Bronchial epithelial cell (primary cell): ENCODE measurements at regions not wholly inside any gene's neighbourhood (a gene's known extent, or its start where the extent isn't known, plus 50 kb on each side); places are given as distances from the start of the nearest gene placed in this dataset.

ENCODE experiments used
- DNase-seq: peaks from one replicate; pipeline ENCODE4 v3.0.0-alpha.2; 2010; ENCODE audit warnings: low read depth
- FAIRE-seq: peaks from 2 replicates; lab custom pipeline; 2011; peaks lifted over from hg19 to GRCh38; lab: Jason Lieb, UNC
- H3K27me3 ChIP-seq: 2 replicates; pipeline ENCODE4 v1.5.1; 2011; ENCODE audit warnings: low read length; ENCODE audit not compliant: control insufficient read depth, insufficient read depth
- H3K36me3 ChIP-seq: 2 replicates; pipeline ENCODE4 v1.5.1; 2011; ENCODE audit warnings: low read length; ENCODE audit not compliant: control insufficient read depth, insufficient read depth
- H3K4me3 ChIP-seq: 2 replicates; pipeline ENCODE4 v1.5.1; 2011; ENCODE audit warnings: mild to moderate bottlenecking, low read depth, low read length, control low read depth
- CTCF ChIP-seq: IDR thresholded peaks from 2 replicates; pipeline ENCODE4 v1.5.1; 2011; ENCODE audit warnings: mild to moderate bottlenecking, moderate library complexity, low read length, control low read depth, inconsistent platforms; ENCODE audit not compliant: insufficient read depth, severe bottlenecking

- no peaks in the 10 kb centered on the region for H3K27me3 ChIP-seq
- no peaks in the 10 kb centered on the region for H3K36me3 ChIP-seq
- FAIRE-seq = no peak
- H3K4me3 ChIP-seq = no peak overlapping the region
- DNase-seq = no peak
- no peak for TF ChIP-seq CTCF
Measured at GRCh38 chr11:24084956-24085355, 411.9 kb upstream of the LUZP2 start.

GRCh38 chr11:24086921-24087320 is 409.9 kb upstream of the LUZP2 start:
- no peaks in the 10 kb centered on the region for H3K27me3 ChIP-seq
- FAIRE-seq (no peak), DNase-seq (no peak)
- H3K36me3 ChIP-seq = no peaks in the 10 kb centered on the region
- no peak for TF ChIP-seq CTCF
- no peak overlapping the region for H3K4me3 ChIP-seq

GRCh38 chr11:24091594-24091993 is 405.3 kb upstream of the LUZP2 start:
- Histone ChIP-seq H3K4me3 (no peak overlapping the region), H3K36me3 (no peaks in the 10 kb centered on the region), H3K27me3 (no peaks in the 10 kb centered on the region)
- FAIRE-seq (no peak), DNase-seq (no peak)
- TF ChIP-seq CTCF = no peak

GRCh38 chr11:24093375-24093774 is 403.5 kb upstream of the LUZP2 start:
- no peak for TF ChIP-seq CTCF
- FAIRE-seq = no peak
- DNase-seq = no peak
- H3K4me3 ChIP-seq = no peak overlapping the region
- no peaks in the 10 kb centered on the region for H3K36me3 ChIP-seq
- H3K27me3 ChIP-seq = no peaks in the 10 kb centered on the region

- Histone ChIP-seq H3K36me3 (no peaks in the 10 kb centered on the region), H3K4me3 (no peak overlapping the region), H3K27me3 (no peaks in the 10 kb centered on the region)
- TF ChIP-seq CTCF = no peak
- FAIRE-seq = no peak
- no peak for DNase-seq
Measured at GRCh38 chr11:24108609-24109008, 388.2 kb upstream of the LUZP2 start.

GRCh38 chr11:24122291-24122690 is 374.6 kb upstream of the LUZP2 start:
- Histone ChIP-seq H3K36me3 (no peaks in the 10 kb centered on the region), H3K27me3 (no peaks in the 10 kb centered on the region), H3K4me3 (no peak overlapping the region)
- DNase-seq = no peak
- no peak for FAIRE-seq
- no peak for TF ChIP-seq CTCF
